ENCODE measurements at regions not wholly inside any gene's neighbourhood (a gene's known extent, or its start where the extent isn't known, plus 50 kb on each side); places are given as distances from the start of the nearest gene placed in this dataset.
"Not testable (repeated sequence)": the region's sequence is repeated elsewhere in the genome, so short reads cannot be mapped to it uniquely, and the experiment has no call there.

GRCh38 chr15:24848050-24848449 lies 106.7 kb upstream of the SNRPN start:
- DNase-seq: no peak

- no peak for DNase-seq
Observed at GRCh38 chr15:24856397-24857390, 98.1 kb upstream of the SNRPN start.

GRCh38 chr15:24857763-24858162 lies 97.0 kb upstream of the SNRPN start:
- DNase-seq: no peak

- DNase-seq: not testable (repeated sequence)
Observed at GRCh38 chr15:24858183-24858582, 96.6 kb upstream of the SNRPN start.

- DNase-seq: no peak
Observed at GRCh38 chr15:24858737-24859601, 95.8 kb upstream of the SNRPN start.

- DNase-seq: no peak
Observed at GRCh38 chr15:24861014-24861690, 93.6 kb upstream of the SNRPN start.

GRCh38 chr15:24862726-24863521 lies 91.9 kb upstream of the SNRPN start:
- DNase-seq: no peak

- no peak for DNase-seq
Observed at GRCh38 chr15:24865303-24865702, 89.5 kb upstream of the SNRPN start.

GRCh38 chr15:24877174-24877573 lies 77.6 kb upstream of the SNRPN start:
- no peak for DNase-seq

GRCh38 chr15:24878153-24878552 lies 76.6 kb upstream of the SNRPN start:
- DNase-seq: no peak

GRCh38 chr15:24879492-24879891 lies 75.3 kb upstream of the SNRPN start:
- no peak for DNase-seq

- DNase-seq: no peak
Observed at GRCh38 chr15:24880663-24881062, 74.1 kb upstream of the SNRPN start.

GRCh38 chr15:24886538-24886937 lies 68.2 kb upstream of the SNRPN start:
- no peak for DNase-seq

GRCh38 chr15:24898715-24899272 lies 56.0 kb upstream of the SNRPN start:
- no peak for DNase-seq

GRCh38 chr15:24899367-24899766 lies 55.4 kb upstream of the SNRPN start:
- no peak for DNase-seq

GRCh38 chr15:24899795-24900194 lies 55.0 kb upstream of the SNRPN start:
- no peak for DNase-seq

GRCh38 chr15:24901409-24901808 lies 53.4 kb upstream of the SNRPN start:
- DNase-seq: no peak
